ENCODE measurements at regions not wholly inside any gene's neighbourhood (a gene's known extent, or its start where the extent isn't known, plus 50 kb on each side); places are given as distances from the start of the nearest gene placed in this dataset.

- TF ChIP-seq CTCF (conservative IDR thresholded peaks at IDR 0.05; ENCODE audit: low read depth in 2 of 2) (no peak), EZH2 (IDR thresholded peaks at IDR 0.05; ENCODE audit: low read depth, unreplicated experiment) (no peak)
Observed at GRCh38 chr20:58022711-58023110, 205.7 kb downstream of the ANKRD60 start.
